ENCODE measurements at regions not wholly inside any gene's neighbourhood (a gene's known extent, or its start where the extent isn't known, plus 50 kb on each side); places are given as distances from the start of the nearest gene placed in this dataset.

GRCh38 chr4:106676173-106676921 lies 307.8 kb upstream of the GIMD1 start:
- CTCF ChIA-PET: interaction anchor here (0.8 to 1.0 kb wide), 2 partner anchors 12 to 55 kb away, joined by 3 read pairs; no protein-coding TSS in a partner anchor
- Histone ChIP-seq H3K27me3 (ENCODE audit: control insufficient read depth, insufficient read depth, low read length) (no peaks in the 10 kb centered on the region), H3K4me3 (ENCODE audit: low read depth, low read length) (no peak overlapping the region), H3K36me3 (ENCODE audit: control insufficient read depth, insufficient read depth, low read length) (no peaks in the 10 kb centered on the region)
- DNase-seq (ENCODE audit: low read depth): no peak
- TF ChIP-seq CTCF (IDR thresholded peaks at IDR 0.05; ENCODE audit: insufficient read depth, low read depth, low read length): no peak
- POLR2A ChIA-PET: no interaction called here

- DNase-seq (ENCODE audit: low read depth): no peak
- POLR2A ChIA-PET: no interaction called here
- CTCF ChIA-PET: no interaction called here
- Histone ChIP-seq H3K4me3 (ENCODE audit: low read depth, low read length) (no peak overlapping the region), H3K36me3 (ENCODE audit: control insufficient read depth, insufficient read depth, low read length) (no peaks in the 10 kb centered on the region), H3K27me3 (ENCODE audit: control insufficient read depth, insufficient read depth, low read length) (no peaks in the 10 kb centered on the region)
- no peak for TF ChIP-seq CTCF (IDR thresholded peaks at IDR 0.05; ENCODE audit: insufficient read depth, low read depth, low read length)
Measured at GRCh38 chr4:106671716-106672115, 303.1 kb upstream of the GIMD1 start.

GRCh38 chr4:106670976-106671375 lies 302.4 kb upstream of the GIMD1 start:
- H3K27me3 ChIP-seq (ENCODE audit: control insufficient read depth, insufficient read depth, low read length): no peaks in the 10 kb centered on the region
- CTCF ChIA-PET: no interaction called here
- TF ChIP-seq CTCF (IDR thresholded peaks at IDR 0.05; ENCODE audit: insufficient read depth, low read depth, low read length): no peak
- POLR2A ChIA-PET: no interaction called here
- no peaks in the 10 kb centered on the region for H3K36me3 ChIP-seq (ENCODE audit: control insufficient read depth, insufficient read depth, low read length)
- no peak for DNase-seq (ENCODE audit: low read depth)
- no peak overlapping the region for H3K4me3 ChIP-seq (ENCODE audit: low read depth, low read length)

- ChIA-PET POLR2A (no interaction called here), CTCF (no interaction called here)
- TF ChIP-seq CTCF (IDR thresholded peaks at IDR 0.05; ENCODE audit: insufficient read depth, low read depth, low read length): no peak
- Histone ChIP-seq H3K4me3 (ENCODE audit: low read depth, low read length) (no peak overlapping the region), H3K27me3 (ENCODE audit: control insufficient read depth, insufficient read depth, low read length) (no peaks in the 10 kb centered on the region), H3K36me3 (ENCODE audit: control insufficient read depth, insufficient read depth, low read length) (no peaks in the 10 kb centered on the region)
- DNase-seq (ENCODE audit: low read depth): no peak
Measured at GRCh38 chr4:106659371-106659770, 290.8 kb upstream of the GIMD1 start.

GRCh38 chr4:106652095-106652494 lies 283.5 kb upstream of the GIMD1 start:
- ChIA-PET CTCF (interaction anchor here (1.2 kb wide), 1 partner anchor 22 kb away, joined by 3 read pairs; no protein-coding TSS in a partner anchor), POLR2A (no interaction called here)
- H3K27me3 ChIP-seq (ENCODE audit: control insufficient read depth, insufficient read depth, low read length): no peaks in the 10 kb centered on the region
- DNase-seq (ENCODE audit: low read depth): no peak
- H3K36me3 ChIP-seq (ENCODE audit: control insufficient read depth, insufficient read depth, low read length): no peaks in the 10 kb centered on the region
- H3K4me3 ChIP-seq (ENCODE audit: low read depth, low read length): no peak overlapping the region
- no peak for TF ChIP-seq CTCF (IDR thresholded peaks at IDR 0.05; ENCODE audit: insufficient read depth, low read depth, low read length)
